ENCODE measurements at regions not wholly inside any gene's neighbourhood (a gene's known extent, or its start where the extent isn't known, plus 50 kb on each side); places are given as distances from the start of the nearest gene placed in this dataset.
A peak's percentile ranks its signal among the peaks of the same experiment; 100 is the strongest.
"Not testable (repeated sequence)": the region's sequence is repeated elsewhere in the genome, so short reads cannot be mapped to it uniquely, and the experiment has no call there.

DNA sequence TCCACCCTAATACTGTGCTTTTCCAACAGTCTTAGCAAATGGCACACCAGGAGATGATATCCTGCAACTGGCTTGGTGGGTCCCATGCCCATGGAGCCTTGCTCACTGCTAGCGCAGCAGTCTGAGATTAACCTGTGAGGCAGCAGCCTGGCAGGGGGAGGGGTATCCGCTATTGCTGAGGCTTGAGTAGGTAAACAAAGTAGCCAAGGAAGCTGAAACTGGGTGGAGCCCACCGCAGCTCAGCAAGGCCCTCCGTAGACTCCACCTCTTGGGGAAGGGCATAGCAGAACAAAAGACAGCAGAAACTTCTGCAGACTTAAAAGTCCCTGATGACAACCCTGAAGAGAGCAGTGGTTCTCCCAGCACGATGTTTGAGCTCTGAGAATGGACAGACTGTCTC is 399.0 kb downstream of the CCSER2 start:
- in situ Hi-C loops (cut with HindIII; ENCODE audit: low pct_ligation_motif_present, low sequenced_read_pairs) = no loop called here
- no peak overlapping the region for H3K27ac ChIP-seq
- no peak for TF ChIP-seq CTCF (IDR thresholded peaks at IDR 0.05; ENCODE audit: low read depth, low read length, missing control alignments)
- no peak overlapping the region for H3K4me3 ChIP-seq (ENCODE audit: low read depth, low read length)
- no peaks in the 10 kb centered on the region for H3K36me3 ChIP-seq (replicated peaks)
- DNase-seq = no peak
- H3K27me3 ChIP-seq (replicated peaks) = no peaks in the 10 kb centered on the region

- DNase-seq; H3K27me3 ChIP-seq (replicated peaks); H3K36me3 ChIP-seq (replicated peaks); H3K27ac ChIP-seq; H3K4me3 ChIP-seq (ENCODE audit: low read depth, low read length); in situ Hi-C loops (cut with HindIII; ENCODE audit: low pct_ligation_motif_present, low sequenced_read_pairs): not testable (repeated sequence)
Observed at GRCh38 chr10:84739126-84739525, 410.7 kb downstream of the CCSER2 start.

- no peaks in the 10 kb centered on the region for H3K27me3 ChIP-seq (replicated peaks)
- in situ Hi-C loops (cut with HindIII; ENCODE audit: low pct_ligation_motif_present, low sequenced_read_pairs) = no loop called here
- no peak for TF ChIP-seq CTCF (IDR thresholded peaks at IDR 0.05; ENCODE audit: low read depth, low read length, missing control alignments)
Observed at GRCh38 chr10:84739641-84740040, 411.3 kb downstream of the CCSER2 start.

GRCh38 chr10:84743483-84743882 is 415.1 kb downstream of the CCSER2 start:
- Histone ChIP-seq H3K4me3 (ENCODE audit: low read depth, low read length) (no peak overlapping the region), H3K27ac (no peak overlapping the region), H3K27me3 (replicated peaks) (no peaks in the 10 kb centered on the region), H3K36me3 (replicated peaks) (no peaks in the 10 kb centered on the region)
- TF ChIP-seq CTCF (IDR thresholded peaks at IDR 0.05; ENCODE audit: low read depth, low read length, missing control alignments) = peak; percentile 65
- DNase-seq = peak; percentile 9
- in situ Hi-C loops (cut with HindIII; ENCODE audit: low pct_ligation_motif_present, low sequenced_read_pairs) = no loop called here

More at GRCh38 chr10:84739641-84740040, 411.3 kb downstream of the CCSER2 start:
- Histone ChIP-seq H3K4me3 (ENCODE audit: low read depth, low read length) (no peak overlapping the region), H3K27ac (no peak overlapping the region), H3K36me3 (replicated peaks) (no peaks in the 10 kb centered on the region)
- no peak for DNase-seq

GRCh38 chr10:84755311-84755710 is 426.9 kb downstream of the CCSER2 start:
- Histone ChIP-seq H3K27me3 (replicated peaks) (no peaks in the 10 kb centered on the region), H3K4me3 (ENCODE audit: low read depth, low read length) (no peak overlapping the region), H3K36me3 (replicated peaks) (no peaks in the 10 kb centered on the region), H3K27ac (no peak overlapping the region)
- in situ Hi-C loops (cut with HindIII; ENCODE audit: low pct_ligation_motif_present, low sequenced_read_pairs) = no loop called here
- DNase-seq = no peak
- TF ChIP-seq CTCF (IDR thresholded peaks at IDR 0.05; ENCODE audit: low read depth, low read length, missing control alignments) = no peak

- DNase-seq; H3K27me3 ChIP-seq (replicated peaks); H3K4me3 ChIP-seq (ENCODE audit: low read depth, low read length); H3K36me3 ChIP-seq (replicated peaks); H3K27ac ChIP-seq; in situ Hi-C loops (cut with HindIII; ENCODE audit: low pct_ligation_motif_present, low sequenced_read_pairs): not testable (repeated sequence)
Observed at GRCh38 chr10:84756653-84757052, 428.3 kb downstream of the CCSER2 start.

- DNase-seq; H3K4me3 ChIP-seq (ENCODE audit: low read depth, low read length); H3K36me3 ChIP-seq (replicated peaks); H3K27ac ChIP-seq; in situ Hi-C loops (cut with HindIII; ENCODE audit: low pct_ligation_motif_present, low sequenced_read_pairs); H3K27me3 ChIP-seq (replicated peaks): not testable (repeated sequence)
Observed at GRCh38 chr10:84761994-84762614, 433.7 kb downstream of the CCSER2 start.
